ENCODE measurements at regions not wholly inside any gene's neighbourhood (a gene's known extent, or its start where the extent isn't known, plus 50 kb on each side); places are given as distances from the start of the nearest gene placed in this dataset.
"Not testable (repeated sequence)": the region's sequence is repeated elsewhere in the genome, so short reads cannot be mapped to it uniquely, and the experiment has no call there.

DNA sequence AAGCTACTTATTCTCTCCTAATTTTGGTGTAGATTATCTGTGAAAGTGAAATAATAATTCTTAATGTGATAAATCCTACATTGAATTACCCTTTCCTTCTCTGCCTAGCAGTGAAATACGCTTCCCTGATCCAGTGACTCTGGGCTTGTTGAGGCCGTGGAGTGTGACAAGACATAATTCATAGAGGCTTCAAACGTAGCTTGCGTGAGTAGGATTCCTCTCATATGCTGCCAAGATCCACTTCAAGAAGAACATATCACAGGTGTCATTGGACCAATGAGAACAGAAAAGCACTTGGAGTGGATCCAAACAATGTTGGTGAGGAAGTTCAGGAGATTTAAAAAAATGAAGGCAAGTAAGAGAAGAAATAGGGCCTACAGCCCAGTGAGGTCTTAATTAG, 221.3 kb upstream of the TMEFF2 start:
- Mint-ChIP-seq H3K4me3 (no peak overlapping the region), H3K27ac (no peak overlapping the region), H3K27me3 (no peaks in the 10 kb centered on the region), H3K36me3 (no peaks in the 10 kb centered on the region), H3K4me1 (no peaks in the 10 kb centered on the region), H3K9me3 (peaks cover 0 to 4% (median 0%) of the 10 kb centered on the region in 7 donors)
- ATAC-seq (ENCODE audit: low read depth in 2 of 2) (no peak), DNase-seq (no peak)

DNA sequence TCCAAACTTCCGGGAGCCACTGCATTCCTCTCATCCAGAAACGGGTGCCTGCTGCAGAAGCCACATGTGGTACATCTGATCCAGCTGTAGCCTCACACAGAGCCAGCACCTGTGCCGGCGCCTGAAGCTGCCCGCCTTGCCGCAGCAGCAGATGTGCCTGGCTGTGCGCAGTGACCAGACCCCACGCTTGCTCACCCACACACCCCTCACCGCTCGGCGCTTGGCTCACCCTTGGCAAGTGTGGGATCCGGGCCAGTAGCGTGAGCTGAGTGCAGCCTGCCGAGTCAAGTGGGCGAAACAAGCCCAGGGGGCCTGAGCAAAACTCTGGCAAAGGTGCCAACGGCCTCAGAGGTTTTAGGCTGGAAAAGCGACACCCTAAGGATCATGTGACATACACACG, 220.1 kb upstream of the TMEFF2 start:
- no peaks in the 10 kb centered on the region for H3K27me3 Mint-ChIP-seq
- H3K27ac Mint-ChIP-seq, result no peak overlapping the region
- no peaks in the 10 kb centered on the region for H3K4me1 Mint-ChIP-seq
- no peaks in the 10 kb centered on the region for H3K36me3 Mint-ChIP-seq
- H3K9me3 Mint-ChIP-seq, result no peaks in the 10 kb centered on the region
- no peak overlapping the region for H3K4me3 Mint-ChIP-seq
- DNase-seq (no peak), ATAC-seq (ENCODE audit: low read depth in 2 of 2) (no peak)

DNA sequence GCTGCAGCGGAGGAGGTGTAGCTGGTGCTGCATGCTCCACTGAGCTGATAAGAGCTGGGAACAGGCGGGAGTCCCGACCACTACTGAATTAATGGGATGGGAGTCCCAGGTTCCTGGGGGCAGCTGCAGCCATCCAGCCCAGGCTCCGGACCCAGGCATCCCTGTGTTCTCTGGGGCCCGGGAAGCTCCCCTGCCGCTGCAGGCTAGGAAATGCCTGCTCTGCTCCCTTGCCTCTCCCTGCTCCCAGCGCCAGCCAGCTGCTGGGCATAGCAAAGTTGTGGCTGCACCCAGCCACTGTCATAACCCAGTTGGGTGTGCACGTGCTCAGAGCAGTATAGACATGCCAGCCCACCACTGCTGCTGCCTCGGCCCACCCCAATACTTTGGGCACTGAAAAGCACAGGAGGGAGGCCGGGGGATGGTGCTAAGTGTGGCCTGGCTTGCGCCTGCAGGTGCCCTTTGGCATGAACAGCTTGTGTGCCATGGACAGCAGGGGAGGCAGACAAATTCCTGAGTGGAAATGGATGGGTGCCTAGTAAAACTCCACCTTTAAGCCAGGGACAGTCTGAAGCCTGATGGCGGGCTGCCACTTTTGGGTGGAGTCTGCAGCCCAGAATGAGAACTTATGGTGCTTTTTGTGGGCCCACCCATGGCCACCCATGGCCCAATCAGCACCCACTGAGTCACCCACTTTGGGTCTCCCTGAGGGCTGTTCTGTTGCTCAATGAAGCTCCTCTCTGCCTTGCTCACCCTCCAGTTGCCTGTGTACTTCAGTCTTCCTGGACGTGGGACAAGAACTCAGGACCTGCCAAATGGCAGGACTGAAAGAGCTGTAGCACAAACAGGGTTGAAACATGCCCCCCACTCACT, 219.3 kb upstream of the TMEFF2 start:
- Mint-ChIP-seq H3K4me3 (no peak overlapping the region), H3K4me1 (no peaks in the 10 kb centered on the region), H3K9me3 (no peaks in the 10 kb centered on the region), H3K27ac (no peak overlapping the region), H3K36me3 (no peaks in the 10 kb centered on the region), H3K27me3 (no peaks in the 10 kb centered on the region)
- DNase-seq (no peak), ATAC-seq (ENCODE audit: low read depth in 2 of 2) (no peak)

DNA sequence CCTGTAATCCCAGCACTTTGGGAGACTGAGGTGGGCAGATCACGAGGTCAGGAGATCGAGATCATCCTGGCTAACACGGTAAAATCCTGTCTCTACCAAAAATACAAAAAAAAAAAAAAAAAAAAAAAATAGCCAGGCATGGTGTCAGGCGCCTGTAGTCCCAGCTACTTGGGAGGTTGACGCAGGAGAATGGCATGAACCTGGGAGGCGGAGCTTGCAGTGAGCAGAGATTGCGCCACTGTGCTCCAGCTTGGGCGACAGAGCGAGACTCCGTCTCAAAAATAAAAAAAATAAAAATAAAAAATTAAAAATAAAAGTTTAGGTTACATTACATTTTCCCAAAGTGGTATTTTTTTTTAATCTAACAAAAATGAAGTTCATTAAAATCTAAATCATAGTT, 218.1 kb upstream of the TMEFF2 start:
- not testable (repeated sequence) for H3K4me1 Mint-ChIP-seq; H3K9me3 Mint-ChIP-seq; H3K4me3 Mint-ChIP-seq; H3K36me3 Mint-ChIP-seq; DNase-seq; H3K27ac Mint-ChIP-seq; H3K27me3 Mint-ChIP-seq; ATAC-seq (ENCODE audit: low read depth in 2 of 2)

DNA sequence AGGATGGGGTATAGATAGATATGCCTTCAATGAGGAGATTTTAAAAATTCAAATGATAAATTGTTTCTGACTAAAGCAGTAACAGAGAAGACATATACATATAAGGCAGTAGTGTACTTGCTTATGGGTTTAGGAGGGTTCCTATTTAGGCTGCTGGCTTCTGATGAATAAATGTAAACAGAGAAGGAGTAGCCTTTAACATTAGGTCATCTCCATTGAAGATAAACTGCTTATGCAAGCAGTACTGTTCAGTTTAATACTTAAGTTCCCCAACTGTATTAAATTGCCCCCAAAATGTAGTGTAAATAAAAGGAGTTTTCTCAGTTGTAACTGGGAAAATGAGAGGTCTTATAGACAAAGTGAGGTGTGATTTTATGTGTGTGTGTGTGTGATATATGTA, 217.7 kb upstream of the TMEFF2 start:
- no peak overlapping the region for H3K4me3 Mint-ChIP-seq
- H3K27me3 Mint-ChIP-seq, result no peaks in the 10 kb centered on the region
- H3K9me3 Mint-ChIP-seq, result no peaks in the 10 kb centered on the region
- no peak overlapping the region for H3K27ac Mint-ChIP-seq
- ATAC-seq (ENCODE audit: low read depth in 2 of 2) (no peak), DNase-seq (no peak)
- H3K4me1 Mint-ChIP-seq, result no peaks in the 10 kb centered on the region
- H3K36me3 Mint-ChIP-seq, result no peaks in the 10 kb centered on the region

DNA sequence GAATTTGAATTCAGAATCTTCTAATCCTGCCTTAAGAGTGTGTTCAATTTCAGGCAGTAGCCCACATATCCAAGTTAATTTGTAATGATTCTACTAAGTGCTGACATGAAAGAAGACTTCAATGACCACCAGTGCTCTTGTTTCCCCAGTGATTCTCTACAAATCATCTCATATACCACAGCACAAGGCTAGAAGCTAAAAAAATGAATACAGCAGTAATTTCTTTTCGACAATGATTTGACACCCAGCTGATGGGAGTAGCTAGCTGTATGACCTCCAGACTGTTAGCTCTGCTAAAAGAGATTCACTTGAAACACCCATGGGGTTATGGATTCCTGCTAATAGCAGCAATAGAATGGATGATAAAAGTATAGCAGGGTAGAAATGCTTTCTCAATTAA, 217.0 kb upstream of the TMEFF2 start:
- H3K27me3 Mint-ChIP-seq, result no peaks in the 10 kb centered on the region
- no peak overlapping the region for H3K27ac Mint-ChIP-seq
- ATAC-seq (ENCODE audit: low read depth in 2 of 2) (no peak), DNase-seq (no peak)
- H3K4me3 Mint-ChIP-seq, result no peak overlapping the region
- H3K36me3 Mint-ChIP-seq, result no peaks in the 10 kb centered on the region
- no peaks in the 10 kb centered on the region for H3K4me1 Mint-ChIP-seq
- no peaks in the 10 kb centered on the region for H3K9me3 Mint-ChIP-seq

DNA sequence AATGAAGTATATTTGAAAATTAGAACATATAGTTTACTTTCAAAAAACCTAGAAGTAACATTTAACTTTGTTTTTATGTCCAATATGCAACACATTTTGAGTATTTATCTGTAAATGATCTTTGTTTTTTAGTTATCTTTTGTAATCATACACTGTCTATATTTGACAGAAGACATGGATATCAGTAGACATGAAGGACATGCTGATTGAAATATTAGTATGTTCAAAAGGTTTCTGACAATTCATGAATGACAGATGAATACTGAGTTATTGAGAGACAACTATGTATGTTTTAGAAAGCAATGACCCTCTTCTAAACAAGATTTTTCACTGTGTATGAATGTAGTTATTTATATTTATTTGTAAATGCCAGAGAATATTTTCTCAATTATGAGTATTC, 215.6 kb upstream of the TMEFF2 start:
- no peaks in the 10 kb centered on the region for H3K4me1 Mint-ChIP-seq

DNA sequence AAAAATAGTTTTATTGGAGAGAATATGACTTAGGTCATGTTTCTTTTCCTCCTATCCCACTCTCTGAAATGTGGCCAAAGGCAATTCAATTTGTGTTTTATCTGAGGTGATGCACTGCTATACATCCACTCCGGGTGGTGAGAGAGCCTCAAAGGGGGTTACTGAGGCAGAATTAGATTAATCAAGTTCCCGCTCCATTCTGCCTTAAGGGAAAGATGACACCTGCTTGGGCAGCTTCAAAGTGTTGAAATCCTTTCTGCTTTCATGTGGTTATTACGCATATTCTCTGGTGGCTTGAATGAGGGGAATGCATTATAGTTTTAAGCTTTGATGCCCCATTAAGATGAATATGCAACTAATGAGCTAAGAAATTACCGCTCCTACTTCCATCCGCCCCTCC, 213.0 kb upstream of the TMEFF2 start:
- DNase-seq (no peak), ATAC-seq (ENCODE audit: low read depth in 2 of 2) (no peak)
- Mint-ChIP-seq H3K27ac (no peak overlapping the region), H3K27me3 (no peaks in the 10 kb centered on the region), H3K4me1 (no peaks in the 10 kb centered on the region), H3K36me3 (no peaks in the 10 kb centered on the region), H3K9me3 (peaks cover 0 to 1% (median 0%) of the 10 kb centered on the region in 7 donors), H3K4me3 (no peak overlapping the region)

More for the DNA sequence above, 215.6 kb upstream of the TMEFF2 start:
- DNase-seq (no peak), ATAC-seq (ENCODE audit: low read depth in 2 of 2) (no peak)
- Mint-ChIP-seq H3K27me3 (no peaks in the 10 kb centered on the region), H3K4me3 (no peak overlapping the region), H3K36me3 (no peaks in the 10 kb centered on the region), H3K27ac (no peak overlapping the region), H3K9me3 (no peaks in the 10 kb centered on the region)

DNA sequence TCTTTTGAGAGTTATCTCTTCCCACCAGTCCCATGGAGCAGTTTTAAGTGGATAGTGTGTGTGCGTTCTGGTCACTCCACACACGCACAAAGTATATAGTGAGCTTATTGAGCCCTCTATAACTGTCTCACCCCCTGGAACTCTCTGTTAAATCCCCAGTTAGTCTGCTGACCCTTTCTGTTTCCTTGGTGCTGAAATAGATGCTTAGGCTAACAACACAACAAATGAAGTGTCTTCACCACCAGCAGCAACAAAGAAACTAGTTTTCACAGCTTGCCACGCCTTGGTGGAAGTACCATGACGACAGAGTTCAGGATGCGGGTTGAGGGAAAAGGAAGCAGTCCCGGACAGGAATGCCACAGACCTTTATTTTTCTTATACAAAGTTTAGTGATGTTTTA, 203.5 kb upstream of the TMEFF2 start:
- H3K4me1 Mint-ChIP-seq, result no peaks in the 10 kb centered on the region
- H3K27me3 Mint-ChIP-seq, result no peaks in the 10 kb centered on the region
- ATAC-seq (ENCODE audit: low read depth in 2 of 2) (no peak), DNase-seq (no peak)
- H3K36me3 Mint-ChIP-seq, result no peaks in the 10 kb centered on the region
- H3K27ac Mint-ChIP-seq, result peak overlapping the region in 1 of 6 donors; percentile 4
- H3K9me3 Mint-ChIP-seq, result peaks cover 0 to 14% (median 6%) of the 10 kb centered on the region in 7 donors
- H3K4me3 Mint-ChIP-seq, result no peak overlapping the region

DNA sequence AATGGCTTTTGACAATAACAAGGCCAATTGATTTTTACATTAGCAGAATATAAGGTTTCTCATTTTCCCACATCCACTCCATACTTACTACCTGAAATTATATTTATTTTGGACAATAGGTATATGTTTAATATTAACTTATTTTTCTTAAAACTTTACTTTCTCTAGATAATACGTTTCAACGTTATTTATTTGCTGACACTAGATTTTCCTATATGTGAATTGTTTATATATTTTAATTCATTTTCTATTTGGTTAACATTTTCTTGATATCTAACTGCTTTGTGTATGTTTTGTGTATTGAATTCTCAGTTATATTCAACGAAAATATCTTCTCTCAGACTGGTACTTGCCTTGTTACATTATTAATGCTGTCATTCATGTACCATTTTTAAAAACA, 199.9 kb upstream of the TMEFF2 start:
- Mint-ChIP-seq H3K36me3 (no peaks in the 10 kb centered on the region), H3K4me1 (no peaks in the 10 kb centered on the region), H3K9me3 (peaks cover 0 to 14% (median 4%) of the 10 kb centered on the region in 7 donors), H3K4me3 (no peak overlapping the region), H3K27ac (no peak overlapping the region), H3K27me3 (no peaks in the 10 kb centered on the region)
- ATAC-seq (ENCODE audit: low read depth in 2 of 2) (no peak), DNase-seq (no peak)

DNA sequence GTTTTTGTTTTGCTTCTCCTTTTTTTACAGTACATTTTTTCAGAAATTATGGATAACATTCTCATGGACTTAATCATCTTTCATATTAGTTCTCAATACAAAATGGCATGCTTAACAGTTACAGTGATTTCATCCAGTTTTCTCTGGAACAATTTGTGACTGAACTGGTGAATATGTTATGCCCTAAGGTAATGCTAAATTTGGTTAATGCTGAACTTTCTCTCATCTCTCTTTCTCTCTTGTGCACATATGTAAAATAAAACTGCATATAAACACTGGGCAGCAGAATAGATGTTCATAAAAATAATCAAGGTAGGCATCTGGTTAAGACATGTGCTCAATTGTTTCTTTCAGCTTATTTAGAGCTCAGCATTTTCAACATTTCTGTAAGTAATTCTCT, 196.3 kb upstream of the TMEFF2 start:
- H3K27ac Mint-ChIP-seq, result no peak overlapping the region
- no peak overlapping the region for H3K4me3 Mint-ChIP-seq
- ATAC-seq (ENCODE audit: low read depth in 2 of 2) (no peak), DNase-seq (no peak)
- peaks cover 0 to 6% (median 2%) of the 10 kb centered on the region in 7 donors for H3K9me3 Mint-ChIP-seq
- H3K36me3 Mint-ChIP-seq, result no peaks in the 10 kb centered on the region
- no peaks in the 10 kb centered on the region for H3K27me3 Mint-ChIP-seq
- no peaks in the 10 kb centered on the region for H3K4me1 Mint-ChIP-seq

DNA sequence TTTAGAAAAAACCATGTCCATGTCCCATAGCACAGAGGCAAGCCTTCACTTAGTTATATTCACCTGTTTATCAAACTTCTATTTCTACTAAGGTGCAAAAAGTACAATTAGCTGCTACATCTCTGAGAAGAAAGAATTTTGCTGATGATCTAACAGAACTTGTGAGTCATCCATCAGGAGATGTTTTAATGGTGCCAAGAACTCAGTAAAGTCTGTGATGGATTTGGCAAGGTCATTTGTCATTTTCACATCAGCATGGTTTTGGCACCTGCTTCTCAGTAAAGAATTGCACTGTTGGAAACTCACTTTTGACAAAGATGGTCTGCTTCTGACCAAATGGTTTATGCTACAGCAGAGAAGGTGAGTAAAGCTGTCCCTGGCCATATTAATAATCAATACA, 195.7 kb upstream of the TMEFF2 start:
- H3K4me1 Mint-ChIP-seq, result no peaks in the 10 kb centered on the region

DNA sequence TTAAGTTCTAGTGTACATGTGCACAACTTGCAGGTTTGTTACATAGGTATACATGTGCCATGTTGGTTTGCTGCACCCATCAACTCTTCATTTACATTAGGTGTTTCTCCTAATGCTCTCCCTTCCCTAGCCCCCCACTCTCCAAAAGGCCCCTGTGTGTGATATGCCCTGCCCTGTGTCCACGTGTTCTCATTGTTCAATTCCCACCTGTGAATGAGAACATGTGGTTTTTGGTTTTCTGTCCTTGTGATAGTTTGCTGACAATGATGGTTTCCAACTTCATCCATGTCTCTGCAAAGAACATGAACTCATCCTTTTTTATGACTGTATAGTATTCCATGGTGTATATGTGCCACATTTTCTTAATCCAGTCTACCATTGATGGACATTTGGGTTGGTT, 189.5 kb upstream of the TMEFF2 start:
- ATAC-seq (ENCODE audit: low read depth in 2 of 2); H3K27me3 Mint-ChIP-seq; H3K4me3 Mint-ChIP-seq; DNase-seq; H3K27ac Mint-ChIP-seq; H3K36me3 Mint-ChIP-seq; H3K4me1 Mint-ChIP-seq: not testable (repeated sequence)
- H3K9me3 Mint-ChIP-seq, result peaks cover 0 to 13% (median 6%) of the 10 kb centered on the region in 7 donors

More for the DNA sequence above, 195.7 kb upstream of the TMEFF2 start:
- peaks cover 0 to 7% (median 5%) of the 10 kb centered on the region in 7 donors for H3K9me3 Mint-ChIP-seq
- no peaks in the 10 kb centered on the region for H3K36me3 Mint-ChIP-seq
- no peaks in the 10 kb centered on the region for H3K27me3 Mint-ChIP-seq
- no peak overlapping the region for H3K4me3 Mint-ChIP-seq
- no peak overlapping the region for H3K27ac Mint-ChIP-seq
- no peak for DNase-seq
- ATAC-seq (ENCODE audit: low read depth in 2 of 2), result no peak

DNA sequence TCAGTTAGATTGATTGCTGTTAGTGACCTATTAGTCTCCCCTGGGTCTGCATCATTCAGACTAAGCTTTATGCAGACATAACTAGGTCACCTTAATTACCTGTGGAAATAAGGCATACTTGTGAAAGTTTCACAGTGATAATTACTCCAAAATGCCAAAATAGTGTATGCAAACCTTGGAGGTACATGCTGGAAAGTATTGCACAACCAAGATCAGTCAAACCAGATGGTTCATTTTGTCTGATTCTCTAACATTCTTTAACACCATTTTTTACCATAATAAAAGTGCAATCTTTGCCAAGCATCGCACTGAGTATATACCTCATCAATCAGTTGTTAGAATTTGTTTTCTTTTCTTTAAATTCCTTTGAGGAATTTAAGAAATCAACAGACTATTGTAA, 186.3 kb upstream of the TMEFF2 start:
- no peaks in the 10 kb centered on the region for H3K36me3 Mint-ChIP-seq
- H3K4me3 Mint-ChIP-seq, result no peak overlapping the region
- H3K27me3 Mint-ChIP-seq, result no peaks in the 10 kb centered on the region
- H3K27ac Mint-ChIP-seq, result no peak overlapping the region
- H3K9me3 Mint-ChIP-seq, result peaks cover 0 to 13% (median 4%) of the 10 kb centered on the region in 7 donors
- H3K4me1 Mint-ChIP-seq, result no peaks in the 10 kb centered on the region
- ATAC-seq (ENCODE audit: low read depth in 2 of 2) (no peak), DNase-seq (no peak)

DNA sequence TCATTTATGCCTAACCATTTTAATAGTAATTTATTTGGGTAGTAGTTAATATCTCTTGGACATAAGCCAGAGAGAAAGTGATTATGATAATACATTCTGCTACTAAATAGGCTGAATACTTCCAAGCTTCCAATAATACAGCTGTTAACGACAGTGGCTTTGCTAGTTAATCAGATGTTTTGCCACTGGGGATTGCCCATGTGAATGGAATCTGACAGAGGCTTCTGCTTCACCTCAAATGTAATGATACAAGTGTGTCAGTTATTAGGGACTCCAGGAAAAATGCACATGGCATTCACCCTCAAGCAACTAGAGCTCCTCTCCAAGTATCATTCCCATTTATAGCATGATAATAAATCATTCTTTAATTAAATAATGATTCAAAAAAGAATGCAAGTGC, 185.0 kb upstream of the TMEFF2 start:
- no peak for ATAC-seq (ENCODE audit: low read depth in 2 of 2)
- DNase-seq, result no peak
- Mint-ChIP-seq H3K27ac (no peak overlapping the region), H3K36me3 (no peaks in the 10 kb centered on the region), H3K4me3 (no peak overlapping the region), H3K4me1 (no peaks in the 10 kb centered on the region), H3K9me3 (peaks cover 0 to 7% (median 2%) of the 10 kb centered on the region in 7 donors), H3K27me3 (no peaks in the 10 kb centered on the region)
